GM04503 (cell line): ENCODE measurements at regions not wholly inside any gene's neighbourhood (a gene's known extent, or its start where the extent isn't known, plus 50 kb on each side); places are given as distances from the start of the nearest gene placed in this dataset.

Source experiments
- DNase-seq: peaks from one replicate; pipeline ENCODE4 v3.0.0-alpha.2; 2012; ENCODE audit warnings: low read depth

GRCh38 chr11:128407962-128408361, 179.4 kb downstream of the ETS1 start:
- DNase-seq = peak; percentile 94

- peak; percentile 37 for DNase-seq
Observed at GRCh38 chr11:128405714-128406662, 181.4 kb downstream of the ETS1 start.

- DNase-seq = no peak
Observed at GRCh38 chr11:128405112-128405511, 182.2 kb downstream of the ETS1 start.

DNA sequence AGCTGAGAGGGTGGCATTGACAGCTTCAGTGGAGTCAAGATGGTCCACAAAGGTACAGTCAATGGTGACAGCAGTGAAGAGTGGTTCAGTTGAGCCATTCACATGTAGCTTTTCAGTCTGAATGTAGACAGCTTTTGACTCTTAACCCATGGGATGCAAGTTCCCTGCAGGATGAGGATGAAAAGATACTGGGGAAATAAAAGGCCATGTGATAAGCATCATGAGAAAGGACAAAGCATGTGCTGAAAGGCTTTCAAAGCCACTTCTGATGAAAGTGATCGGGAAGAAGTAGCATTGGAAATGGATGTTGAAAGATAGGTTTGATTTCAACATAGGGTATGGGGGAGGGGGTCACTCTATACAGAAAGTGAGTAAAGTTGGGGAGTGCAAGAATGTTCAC, 182.9 kb downstream of the ETS1 start:
- no peak for DNase-seq

DNA sequence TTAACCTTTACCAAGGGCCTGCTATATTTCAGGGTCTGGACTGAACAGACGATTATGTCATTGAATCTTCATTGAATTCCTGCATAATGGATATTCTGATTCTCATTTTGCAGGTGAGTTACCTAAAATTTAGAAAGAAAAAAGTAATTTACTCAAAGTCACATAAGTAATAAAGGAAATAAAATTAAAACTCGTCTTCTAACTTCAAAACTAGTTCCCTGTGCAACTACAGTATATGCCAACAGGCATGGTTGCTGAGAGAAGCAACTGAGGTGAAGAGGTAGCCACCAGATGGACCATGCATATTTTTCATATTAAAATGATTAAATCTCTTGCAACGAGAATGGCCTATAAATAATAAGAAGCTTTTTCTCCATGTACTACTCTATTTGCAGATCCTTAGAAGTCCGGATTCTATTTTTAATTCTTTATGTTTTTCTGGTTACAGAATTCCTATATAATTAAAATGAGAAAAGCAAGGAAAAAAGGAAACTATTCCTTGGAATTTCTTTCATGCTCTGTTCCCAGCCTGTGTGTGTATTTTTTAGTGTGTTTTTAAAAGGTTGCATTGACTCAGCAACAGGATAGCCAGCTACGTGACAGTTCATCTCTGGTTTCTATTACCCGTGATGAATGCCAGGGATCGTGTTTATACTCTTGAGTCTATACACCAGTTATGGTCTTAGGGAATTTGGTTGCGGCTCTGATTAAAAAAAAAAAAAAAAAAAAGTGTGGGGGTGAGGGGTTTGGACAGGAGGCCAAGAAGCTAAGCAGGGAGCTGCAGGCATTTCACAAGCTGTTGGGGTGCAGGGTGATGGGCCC, 186.8 kb downstream of the ETS1 start:
- peak; percentile 76 for DNase-seq

DNA sequence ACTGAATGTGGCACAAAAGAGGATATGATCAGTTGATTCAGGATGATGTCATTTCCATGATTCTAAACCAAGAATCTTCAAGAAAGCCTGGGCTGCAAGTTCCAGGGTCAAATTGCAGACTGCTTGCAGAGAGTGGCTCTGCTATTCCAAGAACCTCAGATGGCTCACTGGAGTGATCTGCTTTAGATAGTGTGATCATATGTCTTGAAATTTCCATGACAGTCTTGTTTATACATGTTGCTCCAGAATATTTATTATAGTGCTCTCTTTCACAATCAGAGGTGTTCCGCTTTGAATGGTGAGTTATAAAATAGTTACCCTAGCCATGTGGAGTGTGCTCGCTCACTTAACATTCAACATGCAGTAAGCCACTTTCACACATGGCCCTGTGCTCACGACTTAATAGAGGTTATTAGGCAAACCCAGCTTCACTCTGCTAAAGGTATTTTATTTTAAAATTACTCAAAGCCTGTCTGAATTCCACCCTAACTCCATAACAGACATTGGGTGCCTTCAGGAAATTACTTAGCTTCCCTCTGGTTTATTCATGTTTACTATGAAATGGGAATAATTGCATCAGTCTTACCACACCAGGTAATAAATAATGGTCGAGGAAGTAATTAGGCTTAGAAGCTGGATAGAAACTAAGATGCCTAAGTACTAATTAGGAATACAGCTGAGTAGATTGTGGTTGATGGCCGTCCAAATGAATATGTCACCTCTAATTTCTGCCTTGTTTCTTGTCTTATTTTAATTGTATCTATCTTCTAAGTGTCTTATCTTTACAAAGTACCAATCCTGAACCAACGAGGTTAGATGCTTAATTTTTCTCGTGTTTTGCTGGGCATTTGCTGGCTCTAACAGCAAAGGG, 187.9 kb downstream of the ETS1 start:
- DNase-seq = peak; percentile 50

DNA sequence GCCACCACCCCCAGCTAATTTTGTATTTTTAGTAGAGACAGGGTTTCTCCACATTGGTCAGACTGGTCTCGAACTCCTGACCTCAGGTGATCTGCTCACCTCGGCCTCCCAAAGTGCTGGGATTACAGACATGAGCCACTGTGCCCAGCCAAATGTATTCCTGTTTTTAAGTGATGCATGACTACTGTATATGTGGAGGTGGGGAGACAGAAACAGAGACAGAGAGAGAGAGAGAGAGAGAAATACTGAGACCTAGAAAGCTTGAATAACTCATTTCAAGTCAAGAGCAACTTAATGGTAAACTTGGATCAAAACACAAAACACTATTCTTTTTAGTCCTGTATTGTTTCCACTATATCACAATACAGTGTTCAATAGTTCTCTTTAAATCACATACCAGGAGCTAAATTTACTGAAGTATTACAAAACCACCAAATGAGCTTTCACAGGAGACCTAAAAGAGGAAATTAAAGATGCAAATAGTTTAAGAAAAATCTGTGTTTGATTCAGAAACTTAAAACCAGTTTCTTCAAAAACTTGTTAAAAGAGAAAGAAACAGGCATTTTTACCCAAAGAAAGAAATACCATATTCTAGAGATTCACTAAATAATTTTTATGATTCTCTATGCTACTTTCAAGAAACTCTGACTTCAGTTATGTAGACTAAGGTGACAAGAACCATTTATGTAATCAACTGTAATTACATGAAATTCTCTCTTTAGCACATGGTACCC, 188.7 kb downstream of the ETS1 start:
- DNase-seq = no peak

- DNase-seq = no peak
Observed at GRCh38 chr11:128397362-128397761, 190.0 kb downstream of the ETS1 start.

GRCh38 chr11:128394431-128395089, 192.8 kb downstream of the ETS1 start:
- DNase-seq = no peak

DNA sequence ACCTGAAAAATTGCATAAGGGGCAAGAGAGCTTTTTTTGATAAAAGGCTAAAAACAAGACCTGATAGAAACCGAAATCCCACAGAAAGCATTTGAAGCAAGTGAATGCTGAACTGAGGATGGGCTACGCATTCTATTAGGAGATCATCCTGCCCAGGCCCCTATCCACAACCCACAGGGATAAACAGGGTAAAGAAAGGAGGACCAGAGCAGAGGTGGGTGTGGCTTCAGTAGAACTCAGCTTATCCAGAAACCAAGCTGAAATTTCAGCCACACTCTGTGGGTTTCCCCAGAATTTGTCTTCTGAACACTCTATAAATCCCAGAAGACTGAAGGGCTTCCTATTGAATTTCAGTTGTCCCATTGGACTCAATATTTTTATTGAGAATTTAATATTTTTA, 195.1 kb downstream of the ETS1 start:
- no peak for DNase-seq

DNA sequence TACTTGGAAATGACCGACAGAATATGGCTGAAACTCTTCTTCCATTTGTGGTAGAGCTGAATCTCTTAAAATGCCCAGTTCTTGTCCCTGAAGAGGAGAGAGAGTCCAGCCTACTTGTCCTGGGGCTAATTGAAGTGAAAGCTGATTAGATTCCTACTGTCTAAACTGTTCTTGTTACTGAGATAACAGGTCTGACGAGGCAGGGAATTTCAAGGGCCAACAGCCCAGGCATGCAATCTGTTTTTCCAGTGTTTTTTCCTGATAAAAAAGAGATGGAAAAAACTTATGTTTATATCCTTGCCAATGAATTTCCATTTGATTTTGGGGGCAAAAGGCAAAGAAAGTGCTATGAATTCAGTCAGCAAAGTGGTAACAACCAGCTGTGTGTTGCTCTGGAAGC, 195.5 kb downstream of the ETS1 start:
- no peak for DNase-seq

GRCh38 chr11:128390246-128390645, 197.1 kb downstream of the ETS1 start:
- no peak for DNase-seq

GRCh38 chr11:128389461-128389976, 197.8 kb downstream of the ETS1 start:
- DNase-seq = no peak

DNA sequence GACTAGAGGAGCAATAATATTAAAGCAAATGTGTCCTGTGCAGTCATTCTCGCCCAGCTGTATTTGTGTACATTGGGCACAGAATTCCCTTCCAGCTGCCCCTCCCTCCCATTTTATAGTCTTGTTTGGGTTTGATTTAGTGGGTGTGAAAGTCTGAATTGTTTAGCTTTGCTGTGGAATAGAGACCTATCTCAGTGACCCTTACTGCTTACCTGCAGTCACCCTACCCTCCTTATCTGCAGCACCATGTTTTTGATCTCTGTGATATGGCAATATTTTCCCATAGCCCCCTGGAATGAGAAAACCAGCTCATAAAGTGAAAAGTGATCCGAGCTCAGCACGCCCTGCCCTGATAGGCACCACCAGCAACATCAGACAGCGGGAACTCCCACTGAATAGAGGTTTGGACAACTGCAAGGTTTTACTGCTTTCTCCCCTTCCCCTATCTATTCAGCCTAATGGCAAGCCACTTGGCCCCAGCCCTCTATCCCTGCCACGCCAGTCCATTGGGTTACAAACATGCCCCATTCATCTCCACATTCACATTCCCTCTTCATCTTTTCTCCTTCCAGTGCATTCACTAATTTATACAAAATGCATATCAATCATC, 199.0 kb downstream of the ETS1 start:
- DNase-seq = no peak

DNA sequence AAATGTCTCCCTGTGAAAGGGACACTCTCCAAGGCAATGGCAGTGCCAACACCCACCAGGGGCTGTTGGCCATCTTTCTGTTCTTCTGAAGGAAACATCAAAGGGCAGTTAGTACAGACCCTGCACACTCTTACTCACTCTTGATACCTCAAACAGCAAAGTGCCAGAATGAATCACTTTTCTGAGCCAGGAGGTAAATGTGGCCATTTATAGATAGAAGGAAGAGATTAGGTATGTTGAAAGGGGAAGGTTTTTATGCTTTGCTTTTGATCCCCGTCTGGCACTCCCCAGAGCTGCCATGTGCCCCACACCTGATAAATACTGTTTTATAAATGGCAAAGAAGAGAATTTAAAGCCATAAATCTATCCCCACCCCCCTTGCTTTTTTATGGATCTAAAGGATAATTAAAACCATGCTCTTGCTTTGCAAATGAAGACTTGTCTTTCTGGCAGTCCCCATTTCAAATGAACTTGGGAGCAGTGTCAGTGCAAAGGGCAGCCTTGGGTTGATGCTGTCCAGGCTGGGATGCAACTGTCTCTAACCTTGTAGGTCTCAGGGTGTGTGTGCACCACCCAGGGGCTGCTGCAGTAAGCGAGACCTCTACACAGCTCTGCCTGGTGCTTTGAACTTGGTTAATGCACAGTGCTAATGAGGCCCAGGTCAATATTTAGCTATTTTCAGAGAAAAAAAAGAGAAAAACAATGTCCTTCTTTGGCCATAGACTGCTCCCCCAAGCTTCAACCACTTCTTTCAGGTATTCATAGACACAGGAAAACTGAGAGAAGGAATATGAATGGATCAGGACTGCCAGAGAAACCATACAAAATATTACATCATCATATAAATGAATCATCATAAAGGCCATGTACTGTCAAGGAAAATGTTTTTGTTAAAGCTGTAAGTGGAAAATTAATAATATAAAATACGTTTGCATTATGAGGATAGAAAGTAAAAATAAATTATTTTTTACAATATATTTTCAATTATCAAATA, 207.5 kb downstream of the ETS1 start:
- DNase-seq = no peak

- DNase-seq = no peak
Observed at GRCh38 chr11:128375961-128376360, 211.4 kb downstream of the ETS1 start.

GRCh38 chr11:128374026-128374425, 213.3 kb downstream of the ETS1 start:
- DNase-seq = no peak

- no peak for DNase-seq
Observed at GRCh38 chr11:128372977-128373376, 214.4 kb downstream of the ETS1 start.

DNA sequence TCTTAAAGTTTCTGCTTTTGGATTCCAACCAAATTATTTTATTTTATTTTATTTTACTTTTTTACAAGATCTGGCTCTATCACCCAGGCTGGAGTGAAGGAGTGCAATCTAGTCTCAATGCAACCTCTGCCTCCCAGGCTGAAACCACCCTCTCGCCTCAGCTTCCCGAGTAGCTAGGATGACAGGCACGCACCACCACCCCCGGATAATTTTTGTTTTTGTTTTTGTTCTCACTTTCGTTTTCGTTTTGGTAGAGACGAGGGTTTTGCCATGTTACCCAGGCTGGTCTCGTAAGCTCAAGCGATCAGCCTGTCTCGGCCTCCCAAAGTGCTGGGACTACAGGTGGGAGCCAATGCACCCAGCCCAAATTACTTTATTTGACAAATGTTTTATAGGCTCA, 219.8 kb downstream of the ETS1 start:
- DNase-seq = no peak
